WTC11 (cell line): ENCODE measurements at regions not wholly inside any gene's neighbourhood (a gene's known extent, or its start where the extent isn't known, plus 50 kb on each side); places are given as distances from the start of the nearest gene placed in this dataset.

Experiments
- FOXK1 ChIP-seq: sonication (generic); formaldehyde crosslinking; IDR thresholded peaks from 2 replicates; pipeline ENCODE4 v1.8.0; 2022; ENCODE audit warnings: mild to moderate bottlenecking, moderate library complexity, missing genetic modification reagents
- MLX ChIP-seq: sonication (generic); formaldehyde crosslinking; IDR thresholded peaks from 2 replicates; pipeline ENCODE4 v1.8.1; 2023; ENCODE audit warnings: mild to moderate bottlenecking, missing genetic modification reagents, moderate library complexity
- RELA ChIP-seq: sonication (generic); formaldehyde crosslinking; IDR thresholded peaks from 2 replicates; pipeline ENCODE4 v1.8.1; 2022; ENCODE audit warnings: missing genetic modification reagents, mild to moderate bottlenecking, borderline replicate concordance
- ZBTB21 ChIP-seq: sonication (generic); formaldehyde crosslinking; IDR thresholded peaks from 2 replicates; pipeline ENCODE4 v1.8.1; 2023; ENCODE audit warnings: mild to moderate bottlenecking, missing genetic modification reagents, borderline replicate concordance

GRCh38 chr13:68872338-68872737 is 1235.3 kb upstream of the ATXN8OS start:
- TF ChIP-seq MLX (no peak), FOXK1 (CRISPR knock-in tag) (no peak), RELA (CRISPR knock-in tag) (no peak), ZBTB21 (CRISPR knock-in tag) (no peak)
